Astrocyte (in vitro differentiated cells and primary cell): ENCODE measurements at regions not wholly inside any gene's neighbourhood (a gene's known extent, or its start where the extent isn't known, plus 50 kb on each side); places are given as distances from the start of the nearest gene placed in this dataset.
"Not testable (repeated sequence)": the region's sequence is repeated elsewhere in the genome, so short reads cannot be mapped to it uniquely, and the experiment has no call there.

Source experiments
- DNase-seq: peaks from one replicate; pipeline ENCODE4 v3.0.0-alpha.2; 2010; ENCODE audit warnings: low read depth
- FAIRE-seq: peaks from 2 replicates; lab custom pipeline; 2011; peaks lifted over from hg19 to GRCh38; lab: Jason Lieb, UNC
- H2AFZ ChIP-seq: 2 replicates; pipeline ENCODE4 v1.6.0; 2012; ENCODE audit warnings: low read depth, low read length, inconsistent platforms
- H3K27ac ChIP-seq: 2 replicates; pipeline ENCODE4 v1.5.1; 2011; ENCODE audit warnings: low read depth, low read length, inconsistent platforms
- H3K27me3 ChIP-seq: 2 replicates; pipeline ENCODE4 v1.6.0; 2011; ENCODE audit warnings: low read length, inconsistent platforms; ENCODE audit not compliant: insufficient read depth
- H3K36me3 ChIP-seq: 2 replicates; pipeline ENCODE4 v1.5.1; 2011; ENCODE audit warnings: low read length, inconsistent platforms; ENCODE audit not compliant: insufficient read depth
- H3K4me1 ChIP-seq: 2 replicates; pipeline ENCODE4 v1.5.1; 2011; ENCODE audit warnings: low read length, inconsistent platforms; ENCODE audit not compliant: insufficient read depth
- H3K4me2 ChIP-seq: 2 replicates; pipeline ENCODE4 v1.6.0; 2012; ENCODE audit warnings: low read length, inconsistent platforms
- H3K4me3 ChIP-seq: 2 replicates; pipeline ENCODE4 v1.5.1; 2011; ENCODE audit warnings: low read depth, mild to moderate bottlenecking, low read length, inconsistent platforms; ENCODE audit not compliant: insufficient read depth
- H3K79me2 ChIP-seq: 2 replicates; pipeline ENCODE4 v1.6.0; 2012; ENCODE audit warnings: mild to moderate bottlenecking, low read length, inconsistent platforms; ENCODE audit not compliant: insufficient read depth
- H3K9ac ChIP-seq: 2 replicates; pipeline ENCODE4 v1.6.0; 2012; ENCODE audit warnings: mild to moderate bottlenecking, low read length, inconsistent platforms
- H3K9me3 ChIP-seq: 2 replicates; pipeline ENCODE4 v1.5.1; 2012; ENCODE audit warnings: low read depth, mild to moderate bottlenecking, low read length, inconsistent platforms; ENCODE audit not compliant: insufficient read depth
- H4K20me1 ChIP-seq: 2 replicates; pipeline ENCODE4 v1.6.0; 2012; ENCODE audit warnings: low read length, inconsistent platforms; ENCODE audit not compliant: insufficient read depth
- H3K27ac Mint-ChIP-seq: one replicate; pipeline ENCODE4 v1.8.0; 2021; ENCODE audit warnings: mild to moderate bottlenecking, mixed read lengths; ENCODE audit not compliant: unreplicated experiment
- H3K27me3 Mint-ChIP-seq: one replicate; pipeline ENCODE4 v1.8.0; 2021; ENCODE audit warnings: low read depth, mixed read lengths; ENCODE audit not compliant: unreplicated experiment
- H3K36me3 Mint-ChIP-seq: one replicate; pipeline ENCODE4 v1.8.0; 2021; ENCODE audit warnings: low read depth, mixed read lengths; ENCODE audit not compliant: unreplicated experiment
- H3K4me1 Mint-ChIP-seq: one replicate; pipeline ENCODE4 v1.8.0; 2021; ENCODE audit warnings: low read depth, mixed read lengths; ENCODE audit not compliant: unreplicated experiment
- H3K4me3 Mint-ChIP-seq: one replicate; pipeline ENCODE4 v1.8.0; 2021; ENCODE audit warnings: mild to moderate bottlenecking, moderate library complexity, mixed read lengths; ENCODE audit not compliant: unreplicated experiment
- H3K9me3 Mint-ChIP-seq: one replicate; pipeline ENCODE4 v1.8.0; 2021; ENCODE audit warnings: mild to moderate bottlenecking, mixed read lengths; ENCODE audit not compliant: unreplicated experiment
- EZH2 ChIP-seq: IDR thresholded peaks from 2 replicates; pipeline ENCODE4 v1.6.1; 2012; ENCODE audit warnings: mild to moderate bottlenecking, low read length, inconsistent platforms; ENCODE audit not compliant: insufficient read depth
- TF ChIP-seq, protein P1 (sequence below): IDR thresholded peaks from 2 replicates; pipeline ENCODE4 v1.5.1; 2011; ENCODE audit warnings: low read depth, mild to moderate bottlenecking, inconsistent platforms, low read length, moderate library complexity; ENCODE audit not compliant: insufficient read depth

DNA sequence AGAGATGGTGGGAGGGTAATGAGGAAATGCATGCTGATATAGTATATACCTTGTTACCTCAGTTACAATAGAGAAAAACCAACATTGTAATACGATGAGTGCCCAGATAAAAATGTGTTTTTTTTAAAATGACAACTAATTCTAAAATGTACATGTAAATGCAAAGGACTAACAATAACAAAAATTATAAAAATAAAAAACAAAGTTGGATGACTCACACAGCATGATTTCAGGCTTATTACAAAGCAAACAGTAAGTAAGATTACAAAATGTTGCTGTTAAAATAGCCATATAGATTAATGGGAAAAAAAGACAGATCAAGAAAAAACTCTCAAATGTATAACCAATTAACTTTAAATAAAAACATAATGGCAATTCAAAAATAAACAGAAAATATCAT, 1099.4 kb downstream of the FSCB start:
- no peak overlapping the region for H3K4me3 ChIP-seq
- no peaks in the 10 kb centered on the region for H3K4me1 ChIP-seq
- H3K27ac ChIP-seq, result no peak overlapping the region
- no peak for FAIRE-seq
- H3K36me3 ChIP-seq, result no peaks in the 10 kb centered on the region
- H3K9me3 Mint-ChIP-seq, result peaks cover 2% of the 10 kb centered on the region
- no peaks in the 10 kb centered on the region for H4K20me1 ChIP-seq
- no peaks in the 10 kb centered on the region for H3K36me3 Mint-ChIP-seq
- no peaks in the 10 kb centered on the region for H3K79me2 ChIP-seq
- H3K4me2 ChIP-seq, result no peak overlapping the region
- H3K4me3 Mint-ChIP-seq, result no peak overlapping the region
- H3K9me3 ChIP-seq, result no peaks in the 10 kb centered on the region
- H2AFZ ChIP-seq, result no peak overlapping the region
- H3K4me1 Mint-ChIP-seq, result no peaks in the 10 kb centered on the region
- H3K9ac ChIP-seq, result no peak overlapping the region
- H3K27me3 Mint-ChIP-seq, result no peaks in the 10 kb centered on the region
- no peak for DNase-seq
- TF ChIP-seq, protein P1, sequence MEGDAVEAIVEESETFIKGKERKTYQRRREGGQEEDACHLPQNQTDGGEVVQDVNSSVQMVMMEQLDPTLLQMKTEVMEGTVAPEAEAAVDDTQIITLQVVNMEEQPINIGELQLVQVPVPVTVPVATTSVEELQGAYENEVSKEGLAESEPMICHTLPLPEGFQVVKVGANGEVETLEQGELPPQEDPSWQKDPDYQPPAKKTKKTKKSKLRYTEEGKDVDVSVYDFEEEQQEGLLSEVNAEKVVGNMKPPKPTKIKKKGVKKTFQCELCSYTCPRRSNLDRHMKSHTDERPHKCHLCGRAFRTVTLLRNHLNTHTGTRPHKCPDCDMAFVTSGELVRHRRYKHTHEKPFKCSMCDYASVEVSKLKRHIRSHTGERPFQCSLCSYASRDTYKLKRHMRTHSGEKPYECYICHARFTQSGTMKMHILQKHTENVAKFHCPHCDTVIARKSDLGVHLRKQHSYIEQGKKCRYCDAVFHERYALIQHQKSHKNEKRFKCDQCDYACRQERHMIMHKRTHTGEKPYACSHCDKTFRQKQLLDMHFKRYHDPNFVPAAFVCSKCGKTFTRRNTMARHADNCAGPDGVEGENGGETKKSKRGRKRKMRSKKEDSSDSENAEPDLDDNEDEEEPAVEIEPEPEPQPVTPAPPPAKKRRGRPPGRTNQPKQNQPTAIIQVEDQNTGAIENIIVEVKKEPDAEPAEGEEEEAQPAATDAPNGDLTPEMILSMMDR, result no peak
- TF ChIP-seq EZH2, result no peak
- no peaks in the 10 kb centered on the region for H3K27me3 ChIP-seq
- H3K27ac Mint-ChIP-seq, result no peak overlapping the region

DNA sequence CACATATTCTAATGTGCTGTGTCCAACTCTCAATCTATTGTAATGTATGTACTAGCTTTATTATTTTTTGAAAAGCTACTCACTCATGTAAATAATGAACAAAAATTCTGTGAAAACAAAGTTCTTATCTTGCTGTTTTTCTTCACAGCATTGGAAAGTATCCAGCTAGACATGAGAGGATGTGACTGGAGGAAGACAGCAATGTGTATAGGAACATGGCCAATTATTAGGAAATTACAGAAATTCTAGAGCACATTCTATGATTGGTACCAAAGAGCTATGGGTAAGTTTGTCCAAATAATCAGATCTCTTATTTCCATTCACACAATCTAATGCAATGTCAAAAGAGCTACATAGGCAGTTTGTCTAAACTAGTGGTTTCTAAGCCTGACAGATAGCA, 1100.2 kb downstream of the FSCB start:
- no peak overlapping the region for H3K4me2 ChIP-seq
- no peaks in the 10 kb centered on the region for H3K36me3 ChIP-seq
- H3K36me3 Mint-ChIP-seq, result no peaks in the 10 kb centered on the region
- no peaks in the 10 kb centered on the region for H3K4me1 ChIP-seq
- H3K27ac ChIP-seq, result no peak overlapping the region
- no peaks in the 10 kb centered on the region for H3K9me3 ChIP-seq
- H3K27ac Mint-ChIP-seq, result no peak overlapping the region
- DNase-seq (no peak), FAIRE-seq (no peak)
- no peaks in the 10 kb centered on the region for H3K27me3 ChIP-seq
- H3K4me3 Mint-ChIP-seq, result no peak overlapping the region
- H3K4me3 ChIP-seq, result no peak overlapping the region
- H3K79me2 ChIP-seq, result no peaks in the 10 kb centered on the region
- H2AFZ ChIP-seq, result no peak overlapping the region
- no peaks in the 10 kb centered on the region for H3K4me1 Mint-ChIP-seq
- no peaks in the 10 kb centered on the region for H4K20me1 ChIP-seq
- H3K9ac ChIP-seq, result no peak overlapping the region
- H3K27me3 Mint-ChIP-seq, result no peaks in the 10 kb centered on the region
- peaks cover 2% of the 10 kb centered on the region for H3K9me3 Mint-ChIP-seq
- TF ChIP-seq EZH2, result no peak
- TF ChIP-seq, protein P1, result no peak

DNA sequence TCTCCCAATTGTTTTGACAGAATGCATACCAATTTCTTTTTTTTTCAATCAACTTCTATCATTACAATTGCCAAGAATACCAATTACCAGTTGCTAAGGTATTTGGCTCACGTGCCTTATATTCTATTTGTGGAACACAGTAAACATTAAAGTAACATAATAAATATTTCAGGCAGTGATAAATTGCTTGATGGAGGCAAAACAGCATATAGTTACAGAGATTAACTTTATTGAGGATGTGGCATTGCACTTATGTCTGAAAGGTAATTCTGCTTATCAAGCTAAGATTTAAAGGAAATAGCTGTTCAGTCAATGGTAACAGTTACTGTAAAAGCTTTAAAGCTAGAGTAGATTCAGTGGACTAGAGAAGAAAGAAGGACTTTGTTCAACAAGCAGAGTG, 1107.8 kb downstream of the FSCB start:
- FAIRE-seq, result no peak
- no peak overlapping the region for H3K4me3 ChIP-seq
- H3K4me3 Mint-ChIP-seq, result no peak overlapping the region

DNA sequence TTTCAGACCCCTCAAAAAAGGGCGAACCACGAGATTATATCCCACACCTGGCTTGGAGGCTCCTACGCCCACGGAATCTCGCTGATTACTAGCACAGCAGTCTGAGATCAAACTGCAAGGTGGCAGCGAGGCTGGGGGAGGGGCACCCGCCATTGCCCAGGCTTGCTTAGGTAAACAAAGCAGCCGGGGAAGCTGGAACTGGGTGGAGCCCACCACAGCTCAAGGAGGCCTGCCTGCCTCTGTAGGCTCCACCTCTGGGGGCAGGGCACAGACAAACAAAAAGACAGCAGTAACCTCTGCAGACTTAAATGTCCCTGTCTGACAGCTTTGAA, 1136.6 kb downstream of the FSCB start:
- H4K20me1 ChIP-seq, H3K79me2 ChIP-seq, DNase-seq, H3K36me3 ChIP-seq, FAIRE-seq, H3K27me3 ChIP-seq, H3K27me3 Mint-ChIP-seq, H3K4me1 Mint-ChIP-seq, H3K4me2 ChIP-seq, H3K4me3 Mint-ChIP-seq, H3K27ac ChIP-seq, H3K36me3 Mint-ChIP-seq, H3K9ac ChIP-seq, H3K4me1 ChIP-seq, H3K9me3 Mint-ChIP-seq, H2AFZ ChIP-seq, H3K4me3 ChIP-seq, H3K27ac Mint-ChIP-seq, H3K9me3 ChIP-seq: not testable (repeated sequence)

More for the DNA sequence above, 1107.8 kb downstream of the FSCB start:
- Mint-ChIP-seq H3K4me1 (no peaks in the 10 kb centered on the region), H3K27ac (no peak overlapping the region), H3K36me3 (no peaks in the 10 kb centered on the region), H3K9me3 (no peaks in the 10 kb centered on the region), H3K27me3 (no peaks in the 10 kb centered on the region)
- Histone ChIP-seq H3K9me3 (no peaks in the 10 kb centered on the region), H3K9ac (no peak overlapping the region), H3K36me3 (no peaks in the 10 kb centered on the region), H2AFZ (no peak overlapping the region), H3K27ac (no peak overlapping the region), H3K4me1 (no peaks in the 10 kb centered on the region), H3K27me3 (no peaks in the 10 kb centered on the region), H4K20me1 (no peaks in the 10 kb centered on the region), H3K79me2 (no peaks in the 10 kb centered on the region), H3K4me2 (no peak overlapping the region)
- DNase-seq, result no peak
- TF ChIP-seq, protein P1, result no peak
- TF ChIP-seq EZH2, result no peak
